ENCODE measurements at regions not wholly inside any gene's neighbourhood (a gene's known extent, or its start where the extent isn't known, plus 50 kb on each side); places are given as distances from the start of the nearest gene placed in this dataset.

DNA sequence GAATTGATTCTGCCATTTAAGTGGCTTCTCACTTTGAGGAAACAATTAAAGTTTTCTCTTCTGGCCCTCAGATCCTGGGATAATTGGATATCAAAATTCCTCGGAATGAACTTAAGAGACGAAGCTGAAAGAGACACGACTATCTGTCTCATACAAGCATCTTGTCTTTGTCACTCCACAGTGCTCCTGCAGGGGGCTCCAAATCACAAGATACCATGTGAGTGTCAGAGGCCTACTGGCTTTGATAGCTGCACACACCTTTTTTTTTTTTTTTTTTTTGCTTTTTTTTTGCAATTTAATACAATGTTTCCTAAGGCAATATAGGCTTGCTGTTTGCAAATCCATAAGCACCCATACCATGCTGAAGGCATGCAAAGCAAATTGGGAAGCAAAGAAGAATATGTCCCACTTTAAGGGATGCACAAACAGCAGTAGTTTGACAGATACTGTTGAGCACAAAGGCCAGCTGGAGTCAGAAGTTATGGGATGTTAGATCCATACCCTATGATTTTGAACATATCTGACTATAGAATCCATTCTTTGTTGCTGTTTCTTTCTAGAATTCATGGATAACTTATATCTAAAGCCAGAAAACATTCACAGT lies 109.0 kb upstream of the CBLN2 start:
- POLR2A ChIA-PET = no interaction called here
- no peak overlapping the region for H3K27ac ChIP-seq (ENCODE audit: insufficient read depth in 1 of 2, low read depth in 1 of 2, low read length in 2 of 2, poor library complexity in 1 of 2, severe bottlenecking in 2 of 2)
- WGBS (ENCODE audit: insufficient coverage) = 83% methylated on average over 2 of the region's 3 CpGs
- peak; percentile 38 to 66 (median 61) for DNase-seq
- no peaks in the 10 kb centered on the region for H3K4me1 ChIP-seq (ENCODE audit: control extremely low read depth in 1 of 4, control insufficient read depth in 4 of 4, insufficient read depth in 4 of 4, low read length in 3 of 4)
- H3K36me3 ChIP-seq (ENCODE audit: control insufficient read depth in 4 of 4, insufficient read depth in 4 of 4, low read length in 3 of 4) = no peaks in the 10 kb centered on the region
- peaks cover 0 to 5% (median 0%) of the 10 kb centered on the region in 5 experiments for H3K27me3 ChIP-seq (replicated peaks in 2 of 5; ENCODE audit: control insufficient read depth in 4 of 5, insufficient read depth in 5 of 5, low read length in 4 of 5)
- H3K9me3 ChIP-seq (ENCODE audit: control extremely low read depth in 1 of 5, control insufficient read depth in 4 of 5, insufficient read depth in 2 of 5, low read depth in 1 of 5, low read length in 4 of 5) = no peaks in the 10 kb centered on the region
- H3K4me3 ChIP-seq (ENCODE audit: control insufficient read depth in 1 of 7, extremely low read depth in 1 of 7, insufficient read depth in 4 of 7, low read depth in 2 of 7, low read length in 6 of 7) = no peak overlapping the region
- CTCF ChIA-PET = interaction anchor here (1.1 to 1.7 kb wide), 3 partner anchors 14 to 81 kb away, joined by 3 to 4 read pairs (median 3); no protein-coding TSS in a partner anchor

GRCh38 chr18:72651033-72651432 lies 106.9 kb upstream of the CBLN2 start:
- WGBS (ENCODE audit: insufficient coverage) = 97% methylated on average over 3 of the region's 5 CpGs
- DNase-seq = no peak
- Histone ChIP-seq H3K36me3 (ENCODE audit: control insufficient read depth in 4 of 4, insufficient read depth in 4 of 4, low read length in 3 of 4) (no peaks in the 10 kb centered on the region), H3K4me1 (ENCODE audit: control extremely low read depth in 1 of 4, control insufficient read depth in 4 of 4, insufficient read depth in 4 of 4, low read length in 3 of 4) (no peaks in the 10 kb centered on the region), H3K27ac (ENCODE audit: insufficient read depth in 1 of 2, low read depth in 1 of 2, low read length in 2 of 2, poor library complexity in 1 of 2, severe bottlenecking in 2 of 2) (no peak overlapping the region), H3K4me3 (ENCODE audit: control insufficient read depth in 1 of 7, extremely low read depth in 1 of 7, insufficient read depth in 4 of 7, low read depth in 2 of 7, low read length in 6 of 7) (no peak overlapping the region), H3K9me3 (ENCODE audit: control extremely low read depth in 1 of 5, control insufficient read depth in 4 of 5, insufficient read depth in 2 of 5, low read depth in 1 of 5, low read length in 4 of 5) (no peaks in the 10 kb centered on the region), H3K27me3 (replicated peaks in 2 of 5; ENCODE audit: control insufficient read depth in 4 of 5, insufficient read depth in 5 of 5, low read length in 4 of 5) (peaks cover 0 to 10% (median 0%) of the 10 kb centered on the region in 5 experiments)
- ChIA-PET CTCF (no interaction called here), POLR2A (no interaction called here)

GRCh38 chr18:72648481-72648960 lies 104.4 kb upstream of the CBLN2 start:
- peaks cover 0 to 15% (median 0%) of the 10 kb centered on the region in 5 experiments for H3K27me3 ChIP-seq (replicated peaks in 2 of 5; ENCODE audit: control insufficient read depth in 4 of 5, insufficient read depth in 5 of 5, low read length in 4 of 5)
- H3K4me1 ChIP-seq (ENCODE audit: control extremely low read depth in 1 of 4, control insufficient read depth in 4 of 4, insufficient read depth in 4 of 4, low read length in 3 of 4) = no peaks in the 10 kb centered on the region
- H3K4me3 ChIP-seq (ENCODE audit: control insufficient read depth in 1 of 7, extremely low read depth in 1 of 7, insufficient read depth in 4 of 7, low read depth in 2 of 7, low read length in 6 of 7) = no peak overlapping the region
- no peaks in the 10 kb centered on the region for H3K36me3 ChIP-seq (ENCODE audit: control insufficient read depth in 4 of 4, insufficient read depth in 4 of 4, low read length in 3 of 4)
- CTCF ChIA-PET = interaction anchor here (0.8 kb wide), 1 partner anchor 24 kb away, joined by 3 read pairs; no protein-coding TSS in a partner anchor
- no peaks in the 10 kb centered on the region for H3K9me3 ChIP-seq (ENCODE audit: control extremely low read depth in 1 of 5, control insufficient read depth in 4 of 5, insufficient read depth in 2 of 5, low read depth in 1 of 5, low read length in 4 of 5)
- no peak overlapping the region for H3K27ac ChIP-seq (ENCODE audit: insufficient read depth in 1 of 2, low read depth in 1 of 2, low read length in 2 of 2, poor library complexity in 1 of 2, severe bottlenecking in 2 of 2)
- POLR2A ChIA-PET = no interaction called here
- no peak for DNase-seq

DNA sequence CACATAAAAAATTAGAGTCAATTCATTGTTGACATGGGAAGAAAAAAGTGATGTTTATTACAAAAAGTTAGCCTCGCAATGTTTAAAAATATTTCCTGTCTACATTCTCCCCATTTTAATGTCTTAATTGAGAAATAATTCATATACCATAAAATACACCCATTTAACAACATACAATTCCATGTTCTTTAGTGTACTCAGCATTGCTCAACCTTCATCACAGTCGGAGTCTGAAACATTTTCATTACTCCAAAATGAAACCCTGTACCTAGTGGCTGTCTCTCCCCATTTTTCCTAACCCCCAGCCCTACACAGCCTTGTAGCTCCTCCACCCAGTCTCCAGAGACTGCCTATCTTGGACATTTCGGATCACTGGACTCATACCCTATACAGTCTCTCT lies 103.9 kb upstream of the CBLN2 start:
- Histone ChIP-seq H3K4me3 (ENCODE audit: control insufficient read depth in 1 of 7, extremely low read depth in 1 of 7, insufficient read depth in 4 of 7, low read depth in 2 of 7, low read length in 6 of 7) (no peak overlapping the region), H3K27me3 (replicated peaks in 2 of 5; ENCODE audit: control insufficient read depth in 4 of 5, insufficient read depth in 5 of 5, low read length in 4 of 5) (peaks cover 0 to 15% (median 0%) of the 10 kb centered on the region in 5 experiments)

GRCh38 chr18:72640557-72640956 lies 96.4 kb upstream of the CBLN2 start:
- peaks cover 0 to 5% (median 0%) of the 10 kb centered on the region in 5 experiments for H3K27me3 ChIP-seq (replicated peaks in 2 of 5; ENCODE audit: control insufficient read depth in 4 of 5, insufficient read depth in 5 of 5, low read length in 4 of 5)
- no peak overlapping the region for H3K27ac ChIP-seq (ENCODE audit: insufficient read depth in 1 of 2, low read depth in 1 of 2, low read length in 2 of 2, poor library complexity in 1 of 2, severe bottlenecking in 2 of 2)
- DNase-seq = no peak
- ChIA-PET CTCF (no interaction called here), POLR2A (no interaction called here)
- H3K9me3 ChIP-seq (ENCODE audit: control extremely low read depth in 1 of 5, control insufficient read depth in 4 of 5, insufficient read depth in 2 of 5, low read depth in 1 of 5, low read length in 4 of 5) = no peaks in the 10 kb centered on the region
- H3K36me3 ChIP-seq (ENCODE audit: control insufficient read depth in 4 of 4, insufficient read depth in 4 of 4, low read length in 3 of 4) = no peaks in the 10 kb centered on the region
- H3K4me1 ChIP-seq (ENCODE audit: control extremely low read depth in 1 of 4, control insufficient read depth in 4 of 4, insufficient read depth in 4 of 4, low read length in 3 of 4) = no peaks in the 10 kb centered on the region
- no CpG with 5 or more reads among the region's 2 CpGs for WGBS (ENCODE audit: insufficient coverage)
- H3K4me3 ChIP-seq (ENCODE audit: control insufficient read depth in 1 of 7, extremely low read depth in 1 of 7, insufficient read depth in 4 of 7, low read depth in 2 of 7, low read length in 6 of 7) = no peak overlapping the region

More for the DNA sequence above, 103.9 kb upstream of the CBLN2 start:
- Histone ChIP-seq H3K4me1 (ENCODE audit: control extremely low read depth in 1 of 4, control insufficient read depth in 4 of 4, insufficient read depth in 4 of 4, low read length in 3 of 4) (no peaks in the 10 kb centered on the region), H3K36me3 (ENCODE audit: control insufficient read depth in 4 of 4, insufficient read depth in 4 of 4, low read length in 3 of 4) (no peaks in the 10 kb centered on the region), H3K27ac (ENCODE audit: insufficient read depth in 1 of 2, low read depth in 1 of 2, low read length in 2 of 2, poor library complexity in 1 of 2, severe bottlenecking in 2 of 2) (no peak overlapping the region), H3K9me3 (ENCODE audit: control extremely low read depth in 1 of 5, control insufficient read depth in 4 of 5, insufficient read depth in 2 of 5, low read depth in 1 of 5, low read length in 4 of 5) (no peaks in the 10 kb centered on the region)
- ChIA-PET POLR2A (no interaction called here), CTCF (interaction anchor here (0.8 kb wide), 1 partner anchor 25 kb away, joined by 3 read pairs; no protein-coding TSS in a partner anchor)
- 93% methylated on average over 2 of the region's 3 CpGs for WGBS (ENCODE audit: insufficient coverage)
- no peak for DNase-seq

- H3K9me3 ChIP-seq (ENCODE audit: control extremely low read depth in 1 of 5, control insufficient read depth in 4 of 5, insufficient read depth in 2 of 5, low read depth in 1 of 5, low read length in 4 of 5) = no peaks in the 10 kb centered on the region
- H3K27me3 ChIP-seq (replicated peaks in 2 of 5; ENCODE audit: control insufficient read depth in 4 of 5, insufficient read depth in 5 of 5, low read length in 4 of 5) = peaks cover 0 to 2% (median 0%) of the 10 kb centered on the region in 5 experiments
- no CpG with 5 or more reads among the region's 3 CpGs for WGBS (ENCODE audit: insufficient coverage)
- CTCF ChIA-PET = interaction anchor here (1.0 kb wide), 1 partner anchor 15 kb away, joined by 3 read pairs; no protein-coding TSS in a partner anchor
- no peaks in the 10 kb centered on the region for H3K36me3 ChIP-seq (ENCODE audit: control insufficient read depth in 4 of 4, insufficient read depth in 4 of 4, low read length in 3 of 4)
- DNase-seq = no peak
- POLR2A ChIA-PET = no interaction called here
- H3K27ac ChIP-seq (ENCODE audit: insufficient read depth in 1 of 2, low read depth in 1 of 2, low read length in 2 of 2, poor library complexity in 1 of 2, severe bottlenecking in 2 of 2) = no peak overlapping the region
- no peaks in the 10 kb centered on the region for H3K4me1 ChIP-seq (ENCODE audit: control extremely low read depth in 1 of 4, control insufficient read depth in 4 of 4, insufficient read depth in 4 of 4, low read length in 3 of 4)
- H3K4me3 ChIP-seq (ENCODE audit: control insufficient read depth in 1 of 7, extremely low read depth in 1 of 7, insufficient read depth in 4 of 7, low read depth in 2 of 7, low read length in 6 of 7) = no peak overlapping the region
Measured at GRCh38 chr18:72638376-72638775, 94.2 kb upstream of the CBLN2 start.

- DNase-seq = no peak
- Histone ChIP-seq H3K27ac (ENCODE audit: insufficient read depth in 1 of 2, low read depth in 1 of 2, low read length in 2 of 2, poor library complexity in 1 of 2, severe bottlenecking in 2 of 2) (no peak overlapping the region), H3K4me3 (ENCODE audit: control insufficient read depth in 1 of 7, extremely low read depth in 1 of 7, insufficient read depth in 4 of 7, low read depth in 2 of 7, low read length in 6 of 7) (no peak overlapping the region), H3K4me1 (ENCODE audit: control extremely low read depth in 1 of 4, control insufficient read depth in 4 of 4, insufficient read depth in 4 of 4, low read length in 3 of 4) (no peaks in the 10 kb centered on the region), H3K36me3 (ENCODE audit: control insufficient read depth in 4 of 4, insufficient read depth in 4 of 4, low read length in 3 of 4) (no peaks in the 10 kb centered on the region), H3K9me3 (ENCODE audit: control extremely low read depth in 1 of 5, control insufficient read depth in 4 of 5, insufficient read depth in 2 of 5, low read depth in 1 of 5, low read length in 4 of 5) (no peaks in the 10 kb centered on the region), H3K27me3 (replicated peaks in 2 of 5; ENCODE audit: control insufficient read depth in 4 of 5, insufficient read depth in 5 of 5, low read length in 4 of 5) (peaks cover 0 to 2% (median 0%) of the 10 kb centered on the region in 5 experiments)
- POLR2A ChIA-PET = no interaction called here
- 84% methylated on average over 8 of the region's 10 CpGs for WGBS (ENCODE audit: insufficient coverage)
- CTCF ChIA-PET = no interaction called here
Measured at GRCh38 chr18:72637721-72638120, 93.6 kb upstream of the CBLN2 start.

All from common myeloid progenitor, CD34-positive (primary cell).